ENCODE measurements at regions not wholly inside any gene's neighbourhood (a gene's known extent, or its start where the extent isn't known, plus 50 kb on each side); places are given as distances from the start of the nearest gene placed in this dataset.

DNA sequence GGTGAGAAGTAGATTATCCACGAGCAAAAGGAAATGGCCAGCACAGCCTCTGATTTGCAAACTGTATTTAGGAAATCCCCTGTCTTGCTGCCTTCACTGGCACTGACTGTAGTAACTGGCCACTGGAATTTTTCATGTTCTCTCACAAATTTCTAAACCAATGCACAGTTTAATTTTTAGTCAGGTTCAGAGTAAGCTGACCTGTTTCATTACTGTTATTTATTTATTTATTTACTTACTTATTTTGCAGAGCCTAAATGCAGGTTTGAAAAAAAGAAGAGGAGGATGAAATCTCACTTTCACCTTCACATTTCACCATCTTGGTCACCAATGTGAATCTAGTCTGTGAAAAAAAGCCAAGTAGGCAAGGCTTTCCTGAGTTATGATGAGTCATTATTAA is 291.0 kb downstream of the PLOD2 start:
- TF ChIP-seq, protein P1, sequence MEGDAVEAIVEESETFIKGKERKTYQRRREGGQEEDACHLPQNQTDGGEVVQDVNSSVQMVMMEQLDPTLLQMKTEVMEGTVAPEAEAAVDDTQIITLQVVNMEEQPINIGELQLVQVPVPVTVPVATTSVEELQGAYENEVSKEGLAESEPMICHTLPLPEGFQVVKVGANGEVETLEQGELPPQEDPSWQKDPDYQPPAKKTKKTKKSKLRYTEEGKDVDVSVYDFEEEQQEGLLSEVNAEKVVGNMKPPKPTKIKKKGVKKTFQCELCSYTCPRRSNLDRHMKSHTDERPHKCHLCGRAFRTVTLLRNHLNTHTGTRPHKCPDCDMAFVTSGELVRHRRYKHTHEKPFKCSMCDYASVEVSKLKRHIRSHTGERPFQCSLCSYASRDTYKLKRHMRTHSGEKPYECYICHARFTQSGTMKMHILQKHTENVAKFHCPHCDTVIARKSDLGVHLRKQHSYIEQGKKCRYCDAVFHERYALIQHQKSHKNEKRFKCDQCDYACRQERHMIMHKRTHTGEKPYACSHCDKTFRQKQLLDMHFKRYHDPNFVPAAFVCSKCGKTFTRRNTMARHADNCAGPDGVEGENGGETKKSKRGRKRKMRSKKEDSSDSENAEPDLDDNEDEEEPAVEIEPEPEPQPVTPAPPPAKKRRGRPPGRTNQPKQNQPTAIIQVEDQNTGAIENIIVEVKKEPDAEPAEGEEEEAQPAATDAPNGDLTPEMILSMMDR (optimal IDR thresholded peaks at IDR 0.05 in 1 of 3, IDR thresholded peaks at IDR 0.05 in 1 of 3, conservative IDR thresholded peaks at IDR 0.05 in 1 of 3; ENCODE audit: extremely low read depth in 1 of 3, insufficient read depth in 2 of 3, low read length in 3 of 3) = no peak
- TF ChIP-seq EZH2 (IDR thresholded peaks at IDR 0.05; ENCODE audit: low read length) = no peak
